IPS DF 6.9 (cell line): ENCODE measurements at regions not wholly inside any gene's neighbourhood (a gene's known extent, or its start where the extent isn't known, plus 50 kb on each side); places are given as distances from the start of the nearest gene placed in this dataset.

Experiments used
- DNase-seq: peaks from one replicate; pipeline ENCODE4 v3.0.0-alpha.2; 2013; ENCODE audit warnings: low read depth, low spot score
- H3K27ac ChIP-seq: one replicate; pipeline ENCODE4 v1.5.1; 2013; ENCODE audit warnings: low read length, control low read depth
- H3K27me3 ChIP-seq: 2 replicates; pipeline ENCODE4 v1.6.1; 2013; ENCODE audit warnings: mild to moderate bottlenecking, low read length; ENCODE audit not compliant: control insufficient read depth, insufficient read depth
- H3K36me3 ChIP-seq: 2 replicates; pipeline ENCODE4 v1.6.1; 2013; ENCODE audit warnings: low read length; ENCODE audit not compliant: control insufficient read depth, insufficient read depth
- H3K4me1 ChIP-seq: 2 replicates; pipeline ENCODE4 v1.6.1; 2013; ENCODE audit warnings: low read length; ENCODE audit not compliant: control insufficient read depth, insufficient read depth
- H3K4me3 ChIP-seq: 2 replicates; pipeline ENCODE4 v1.5.1; 2013; ENCODE audit warnings: mild to moderate bottlenecking, low read length
- H3K9me3 ChIP-seq: 2 replicates; pipeline ENCODE4 v1.6.1; 2013; ENCODE audit warnings: low read length, inconsistent platforms; ENCODE audit not compliant: control insufficient read depth, insufficient read depth
- WGBS: extraction: QIAGEN DNeasy Blood & Tissue Kit; methylation state at CpG from one replicate; pipeline ENCODE4 v1.1.7; 2013; ENCODE audit warnings: mixed read lengths, missing lambda C conversion rate; ENCODE audit not compliant: insufficient read length, insufficient coverage; 5-methylcytosine and 5-hydroxymethylcytosine counted together

DNA sequence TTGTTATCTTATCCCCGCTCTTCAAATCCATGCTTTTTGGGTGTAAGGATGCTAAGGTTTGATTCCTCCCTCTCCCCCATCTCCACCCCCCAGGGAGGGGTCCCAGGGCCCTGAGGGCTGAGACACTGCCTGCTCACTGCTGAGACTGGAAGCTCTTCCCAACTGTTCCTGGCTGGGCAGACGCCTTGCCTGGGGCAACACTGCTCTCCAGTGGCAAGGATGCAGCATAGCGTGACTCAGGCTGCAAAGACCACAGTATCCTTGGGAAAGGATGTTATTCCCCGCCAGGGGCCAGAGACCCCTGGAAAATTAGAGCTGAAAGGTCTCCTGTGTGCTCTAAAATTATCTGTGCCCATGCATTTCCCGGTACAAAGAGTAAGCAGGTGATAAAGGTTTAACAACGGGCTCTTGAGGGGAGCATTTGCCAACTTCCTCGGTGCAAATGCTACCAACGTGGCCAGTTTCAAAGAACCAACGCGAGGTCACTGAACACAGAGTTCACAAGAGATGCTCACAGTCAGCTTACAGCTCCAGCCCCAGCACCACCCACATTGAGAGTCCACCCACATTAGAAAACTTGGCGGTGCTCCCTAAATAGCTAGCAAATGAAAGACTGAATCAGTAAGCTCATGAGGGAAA, 271.9 kb downstream of the NSG2 start:
- DNase-seq = peak; percentile 31
- H3K4me1 ChIP-seq = no peaks in the 10 kb centered on the region
- H3K4me3 ChIP-seq = no peak overlapping the region
- H3K27ac ChIP-seq = no peak overlapping the region
- no CpG with 5 or more reads among the region's 11 CpGs for WGBS
- H3K36me3 ChIP-seq = no peaks in the 10 kb centered on the region
- no peaks in the 10 kb centered on the region for H3K27me3 ChIP-seq
- no peaks in the 10 kb centered on the region for H3K9me3 ChIP-seq

GRCh38 chr5:174318578-174318977, 273.1 kb downstream of the NSG2 start:
- H3K27me3 ChIP-seq = no peaks in the 10 kb centered on the region
- no peak for DNase-seq
- H3K4me3 ChIP-seq = no peak overlapping the region
- H3K4me1 ChIP-seq = no peaks in the 10 kb centered on the region
- H3K9me3 ChIP-seq = no peaks in the 10 kb centered on the region
- no peaks in the 10 kb centered on the region for H3K36me3 ChIP-seq
- no peak overlapping the region for H3K27ac ChIP-seq

DNA sequence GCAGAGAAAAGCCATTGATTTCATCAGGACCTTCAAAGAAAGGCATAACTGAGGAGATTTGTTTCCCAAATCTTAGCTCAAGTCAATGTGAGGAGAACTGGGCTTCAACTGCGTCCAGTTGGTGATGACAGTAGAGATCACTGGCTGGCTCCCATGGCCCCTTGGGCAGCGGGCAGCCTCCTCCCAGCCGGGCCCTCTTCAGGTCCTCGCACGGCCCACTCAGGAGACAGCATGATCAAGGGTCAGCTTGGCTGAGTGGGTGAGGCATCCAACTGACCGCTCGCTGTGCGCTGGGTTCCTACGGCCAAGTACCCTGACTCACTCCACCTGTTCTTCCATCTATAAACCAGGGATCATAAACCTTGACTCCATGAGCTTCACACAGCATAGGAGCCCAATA, 274.0 kb downstream of the NSG2 start:
- no peak for DNase-seq
- Histone ChIP-seq H3K27ac (no peak overlapping the region), H3K27me3 (no peaks in the 10 kb centered on the region), H3K4me1 (peaks cover 2% of the 10 kb centered on the region; the same call in 1 of the 2 replicates), H3K9me3 (no peaks in the 10 kb centered on the region), H3K4me3 (no peak overlapping the region), H3K36me3 (no peaks in the 10 kb centered on the region)
- no CpG with 5 or more reads among the region's 9 CpGs for WGBS

- Histone ChIP-seq H3K9me3 (no peaks in the 10 kb centered on the region), H3K27me3 (no peaks in the 10 kb centered on the region), H3K27ac (no peak overlapping the region), H3K36me3 (no peaks in the 10 kb centered on the region), H3K4me1 (peaks cover 2% of the 10 kb centered on the region; the same call in 1 of the 2 replicates), H3K4me3 (no peak overlapping the region)
- no CpG with 5 or more reads among the region's 6 CpGs for WGBS
- no peak for DNase-seq
Measured at GRCh38 chr5:174320051-174320450, 274.5 kb downstream of the NSG2 start.

GRCh38 chr5:174323878-174324281, 278.4 kb downstream of the NSG2 start:
- Histone ChIP-seq H3K27me3 (no peaks in the 10 kb centered on the region), H3K27ac (no peak overlapping the region), H3K4me3 (no peak overlapping the region), H3K9me3 (no peaks in the 10 kb centered on the region), H3K4me1 (peaks cover 3% of the 10 kb centered on the region), H3K36me3 (no peaks in the 10 kb centered on the region)
- peak; percentile 58 for DNase-seq
- WGBS = 100% methylated on average over 1 of the region's 4 CpGs

- H3K4me1 ChIP-seq = peaks cover 4% of the 10 kb centered on the region
- H3K27ac ChIP-seq = no peak overlapping the region
- DNase-seq = no peak
- H3K4me3 ChIP-seq = no peak overlapping the region
- WGBS = no CpG with 5 or more reads among the region's 3 CpGs
- no peaks in the 10 kb centered on the region for H3K9me3 ChIP-seq
- H3K27me3 ChIP-seq = no peaks in the 10 kb centered on the region
- H3K36me3 ChIP-seq = no peaks in the 10 kb centered on the region
Measured at GRCh38 chr5:174324680-174325079, 279.2 kb downstream of the NSG2 start.

GRCh38 chr5:174325431-174325830, 279.9 kb downstream of the NSG2 start:
- Histone ChIP-seq H3K27me3 (no peaks in the 10 kb centered on the region), H3K27ac (no peak overlapping the region), H3K4me1 (peaks cover 4% of the 10 kb centered on the region), H3K4me3 (no peak overlapping the region), H3K9me3 (no peaks in the 10 kb centered on the region), H3K36me3 (no peaks in the 10 kb centered on the region)
- WGBS = no CpG with 5 or more reads among the region's 7 CpGs
- DNase-seq = no peak

- Histone ChIP-seq H3K4me3 (no peak overlapping the region), H3K27ac (no peak overlapping the region), H3K9me3 (no peaks in the 10 kb centered on the region), H3K4me1 (peaks cover 4% of the 10 kb centered on the region), H3K36me3 (no peaks in the 10 kb centered on the region), H3K27me3 (no peaks in the 10 kb centered on the region)
- DNase-seq = no peak
- WGBS = no CpG with 5 or more reads among the region's 6 CpGs
Measured at GRCh38 chr5:174325961-174326360, 280.5 kb downstream of the NSG2 start.

DNA sequence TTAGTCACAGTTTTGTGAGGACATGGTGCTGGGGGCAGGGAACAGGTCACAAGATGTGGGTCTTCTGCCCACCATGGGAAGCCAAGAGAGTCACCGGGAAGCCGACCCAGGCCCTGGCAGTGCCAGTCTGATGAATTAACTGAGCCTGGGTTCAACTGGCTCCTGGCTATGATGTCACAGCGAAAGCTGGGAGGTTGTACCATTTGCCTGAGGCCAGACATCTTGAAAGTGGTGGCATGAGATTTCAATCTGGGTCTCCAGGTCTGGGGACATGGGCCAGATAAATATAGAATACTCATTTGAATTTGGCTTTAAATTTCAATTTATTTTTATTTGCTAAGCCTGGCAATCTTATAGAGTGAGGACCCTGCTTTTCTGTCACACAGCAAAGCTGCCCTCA, 280.9 kb downstream of the NSG2 start:
- H3K36me3 ChIP-seq = no peaks in the 10 kb centered on the region
- DNase-seq = no peak
- H3K27ac ChIP-seq = no peak overlapping the region
- H3K4me1 ChIP-seq = peaks cover 4% of the 10 kb centered on the region
- H3K9me3 ChIP-seq = no peaks in the 10 kb centered on the region
- WGBS = no CpG with 5 or more reads among the region's 3 CpGs
- no peak overlapping the region for H3K4me3 ChIP-seq
- H3K27me3 ChIP-seq = no peaks in the 10 kb centered on the region

DNA sequence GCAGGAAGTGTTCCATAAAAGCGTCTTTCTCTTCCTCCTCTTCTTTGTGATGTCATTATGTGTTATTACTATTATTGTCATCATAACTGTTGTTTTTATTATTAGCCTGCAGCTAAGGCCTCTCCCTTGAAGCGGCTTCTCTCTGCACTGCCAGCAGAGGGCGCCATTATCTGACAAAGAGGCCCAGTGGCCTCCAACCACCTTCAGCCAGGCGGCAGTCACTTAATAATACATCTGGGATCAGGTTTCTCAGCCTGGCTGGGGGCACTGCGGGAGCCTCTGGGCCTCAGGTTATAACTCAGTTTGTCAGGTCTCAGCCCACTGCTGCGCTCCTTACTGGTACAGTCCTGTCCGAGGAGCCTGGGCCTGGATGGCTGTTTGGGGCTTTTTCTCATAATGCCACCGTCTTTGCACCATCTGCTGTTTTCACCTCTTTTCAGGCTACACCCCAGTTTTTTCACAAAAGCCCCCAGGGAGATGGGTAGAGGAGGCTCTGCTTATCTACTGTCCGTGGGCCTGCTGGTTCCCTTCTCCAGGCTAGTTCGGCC, 281.9 kb downstream of the NSG2 start:
- Histone ChIP-seq H3K27ac (no peak overlapping the region), H3K4me1 (peaks cover 4% of the 10 kb centered on the region), H3K9me3 (no peaks in the 10 kb centered on the region), H3K4me3 (no peak overlapping the region), H3K36me3 (no peaks in the 10 kb centered on the region), H3K27me3 (no peaks in the 10 kb centered on the region)
- DNase-seq = peak; percentile 67
- WGBS = no CpG with 5 or more reads among the region's 10 CpGs

DNA sequence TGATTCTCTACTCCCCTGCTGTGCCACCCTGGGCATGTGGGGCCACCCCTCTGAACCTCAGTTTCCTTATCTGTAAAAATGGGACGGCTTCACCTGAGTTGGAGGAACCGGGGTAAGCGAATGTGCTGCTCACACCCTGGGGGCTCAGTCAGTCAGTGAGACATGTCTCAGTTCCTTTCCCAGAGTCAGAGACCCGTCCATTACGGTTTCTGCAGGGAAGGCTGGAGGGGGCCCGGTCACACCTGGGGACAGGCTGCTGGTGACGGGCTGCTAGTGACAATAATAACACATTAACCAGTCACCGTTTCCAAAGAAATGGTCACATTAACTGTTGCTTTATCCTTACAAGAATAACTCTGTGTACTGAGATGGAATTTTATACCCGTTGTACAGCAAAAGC, 282.4 kb downstream of the NSG2 start:
- Histone ChIP-seq H3K9me3 (no peaks in the 10 kb centered on the region), H3K4me3 (no peak overlapping the region), H3K4me1 (peaks cover 4% of the 10 kb centered on the region), H3K27me3 (no peaks in the 10 kb centered on the region), H3K36me3 (no peaks in the 10 kb centered on the region), H3K27ac (no peak overlapping the region)
- no CpG with 5 or more reads among the region's 9 CpGs for WGBS
- DNase-seq = no peak
